Activated T-cell treated with anti-CD3 and anti-CD28 coated beads, Interleukin-2, amount 50 U/mL, for 24 hours (primary cell): ENCODE measurements at regions not wholly inside any gene's neighbourhood (a gene's known extent, or its start where the extent isn't known, plus 50 kb on each side); places are given as distances from the start of the nearest gene placed in this dataset.

Experiments
- DNase-seq: peaks from one replicate; pipeline ENCODE4 v3.0.0-alpha.2; 2020
- H3K27ac Mint-ChIP-seq: 2 replicates; pipeline ENCODE4 v1.8.0; 2020; ENCODE audit warnings: mild to moderate bottlenecking, mixed read lengths
- H3K27me3 Mint-ChIP-seq: 2 replicates; pipeline ENCODE4 v1.8.0; 2020; ENCODE audit warnings: mixed read lengths
- H3K36me3 Mint-ChIP-seq: 2 replicates; pipeline ENCODE4 v1.8.0; 2020; ENCODE audit warnings: low read depth, mixed read lengths
- H3K4me1 Mint-ChIP-seq: 2 replicates; pipeline ENCODE4 v1.8.0; 2020; ENCODE audit warnings: low read depth, mixed read lengths
- H3K4me3 Mint-ChIP-seq: 2 replicates; pipeline ENCODE4 v1.8.0; 2020; ENCODE audit warnings: mild to moderate bottlenecking, moderate library complexity, mixed read lengths
- H3K9me3 Mint-ChIP-seq: 2 replicates; pipeline ENCODE4 v1.8.0; 2020; ENCODE audit warnings: mixed read lengths

DNA sequence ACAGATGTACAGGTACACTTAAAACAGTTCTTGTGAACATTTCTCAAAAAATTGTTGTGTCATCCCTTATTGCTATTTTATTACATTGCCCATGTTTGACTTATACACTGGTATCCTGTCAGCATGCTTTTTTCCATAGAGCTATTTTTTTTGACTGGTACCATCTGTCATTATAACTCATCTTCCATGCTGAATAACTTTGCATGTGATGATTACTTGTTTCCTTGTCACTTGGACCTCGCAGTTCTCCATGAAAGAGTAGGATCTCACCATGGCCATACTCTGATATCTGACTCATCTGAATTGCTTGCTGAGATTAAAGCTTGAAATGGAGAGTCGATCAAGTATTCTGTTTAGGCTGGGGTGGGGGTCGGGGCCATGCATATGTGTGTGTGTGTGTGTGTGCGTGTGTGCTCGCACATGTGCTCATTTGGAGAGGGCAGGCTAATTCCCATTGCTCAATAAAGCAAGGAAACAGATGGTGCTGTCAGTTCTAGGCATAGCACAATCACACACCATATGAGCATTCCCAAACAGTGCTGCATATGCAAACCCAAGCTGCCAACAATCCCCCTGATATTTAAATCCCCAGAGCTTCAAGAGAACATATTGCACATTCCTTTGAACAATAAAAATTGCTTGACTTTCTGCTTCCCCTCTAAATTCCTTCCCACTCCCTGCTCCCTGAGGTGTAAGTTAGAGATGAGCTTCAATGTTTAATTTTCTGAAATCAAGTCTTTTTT is 62.9 kb downstream of the NHLRC3 start:
- no peaks in the 10 kb centered on the region for H3K36me3 Mint-ChIP-seq
- DNase-seq = no peak
- H3K4me3 Mint-ChIP-seq = no peak overlapping the region
- no peaks in the 10 kb centered on the region for H3K9me3 Mint-ChIP-seq
- H3K27ac Mint-ChIP-seq = no peak overlapping the region
- H3K27me3 Mint-ChIP-seq = peaks cover 18% of the 10 kb centered on the region
- H3K4me1 Mint-ChIP-seq = peaks cover 8% of the 10 kb centered on the region

DNA sequence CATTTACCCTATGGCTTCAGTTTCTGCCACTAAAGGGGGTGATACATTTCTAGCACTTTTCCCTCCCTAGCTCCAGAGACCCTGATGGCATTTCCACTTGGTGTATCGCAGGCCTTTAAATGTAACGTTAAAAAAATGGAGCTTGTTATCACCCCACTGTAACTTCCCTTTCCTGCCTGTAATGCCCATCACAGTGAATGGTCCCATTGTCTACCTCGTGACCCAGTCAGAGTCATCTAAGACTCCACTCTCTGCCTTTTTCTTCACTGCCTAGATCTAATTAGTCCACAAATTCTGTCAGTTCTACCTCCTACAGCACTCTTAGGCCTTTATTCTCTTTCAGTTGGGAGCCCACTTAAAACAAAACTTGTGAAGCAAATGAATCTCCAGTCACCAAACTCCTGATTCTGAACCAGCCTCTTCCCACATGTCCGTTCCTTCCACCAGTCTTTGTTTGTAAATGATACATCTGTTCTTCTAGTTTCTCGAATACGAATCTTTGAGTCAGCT is 64.8 kb downstream of the NHLRC3 start:
- peaks cover 34% of the 10 kb centered on the region for H3K27me3 Mint-ChIP-seq
- no peak for DNase-seq
- H3K9me3 Mint-ChIP-seq = no peaks in the 10 kb centered on the region
- no peak overlapping the region for H3K4me3 Mint-ChIP-seq
- H3K36me3 Mint-ChIP-seq = no peaks in the 10 kb centered on the region
- no peak overlapping the region for H3K27ac Mint-ChIP-seq
- H3K4me1 Mint-ChIP-seq = peaks cover 5% of the 10 kb centered on the region

DNA sequence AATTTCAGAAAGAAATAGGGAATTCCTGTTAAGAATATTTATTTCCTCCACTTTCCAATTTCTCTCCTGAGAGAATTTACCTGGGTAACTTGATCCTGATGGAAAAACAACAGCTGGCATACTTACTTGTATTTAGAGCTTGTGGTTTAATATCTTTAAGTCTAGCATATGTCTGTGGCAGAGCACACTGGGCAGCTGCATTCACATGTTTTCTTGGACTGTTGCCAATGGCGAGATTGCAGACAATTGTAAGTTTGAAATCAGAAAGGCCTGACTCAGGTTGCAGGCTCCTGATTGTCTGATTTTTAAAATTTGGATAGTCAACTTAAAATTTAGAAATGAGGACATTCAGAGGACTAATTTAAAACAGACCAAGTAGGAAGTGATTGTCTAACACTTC is 66.9 kb downstream of the NHLRC3 start:
- H3K27me3 Mint-ChIP-seq = peaks cover 50% of the 10 kb centered on the region
- no peak overlapping the region for H3K27ac Mint-ChIP-seq
- H3K9me3 Mint-ChIP-seq = no peaks in the 10 kb centered on the region
- no peak for DNase-seq
- no peak overlapping the region for H3K4me3 Mint-ChIP-seq
- no peaks in the 10 kb centered on the region for H3K36me3 Mint-ChIP-seq
- H3K4me1 Mint-ChIP-seq = peaks cover 1% of the 10 kb centered on the region

DNA sequence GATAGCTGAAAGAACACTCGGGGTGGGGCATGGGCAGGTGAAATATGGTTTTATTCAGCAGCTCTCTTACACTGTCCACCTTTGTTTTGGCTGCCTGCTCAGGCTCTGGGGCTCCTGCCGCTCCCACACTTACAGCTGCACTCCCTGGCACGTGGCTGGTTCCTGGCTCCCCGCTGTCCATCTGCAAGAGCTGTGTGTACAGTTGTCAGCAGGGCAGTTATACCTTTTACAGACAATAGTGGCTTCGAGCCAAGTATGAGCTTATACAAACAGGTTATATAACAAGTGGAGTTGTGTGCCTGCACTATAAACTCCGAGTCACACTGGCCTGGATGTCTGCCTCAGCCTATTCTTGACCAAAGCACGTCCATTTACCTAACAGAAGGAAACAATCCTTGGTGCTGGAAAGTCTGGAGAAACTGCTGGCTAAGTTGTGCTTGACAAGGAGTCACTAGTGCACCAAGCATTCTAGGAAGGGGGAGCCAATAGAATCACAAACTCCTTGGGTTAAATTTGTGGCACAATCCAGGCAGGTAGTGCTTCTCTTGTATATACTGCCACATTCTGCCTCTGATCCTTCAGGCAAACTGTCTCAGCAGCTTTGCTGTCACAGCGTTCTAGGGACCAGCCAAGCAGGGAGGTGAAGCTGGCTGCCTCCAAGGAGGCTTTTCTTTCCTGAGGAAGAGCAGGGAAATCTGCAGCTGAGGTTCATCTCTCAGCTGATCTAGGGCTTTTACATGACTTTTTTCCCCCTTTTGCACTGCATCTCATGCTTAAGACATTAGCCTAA is 68.2 kb downstream of the NHLRC3 start:
- no peak for DNase-seq

DNA sequence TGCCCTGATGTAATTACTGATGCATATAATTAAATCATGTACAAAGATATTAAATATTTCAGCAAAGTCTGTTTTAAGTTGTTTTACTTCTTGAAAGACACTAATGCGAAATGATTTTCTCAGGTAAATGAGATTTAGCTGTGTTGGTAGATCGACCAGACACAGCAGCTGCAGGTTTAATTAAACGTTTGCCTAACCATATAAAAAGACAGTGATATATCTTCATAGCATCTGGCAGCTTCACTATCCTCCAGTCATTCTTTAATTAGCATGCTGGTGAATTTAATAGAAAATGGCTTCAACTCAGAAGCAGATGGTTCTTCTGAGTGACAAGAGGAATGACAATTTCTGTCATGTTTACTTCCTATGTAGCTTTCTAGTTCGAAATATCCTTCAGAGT is 69.3 kb downstream of the NHLRC3 start:
- Mint-ChIP-seq H3K36me3 (no peaks in the 10 kb centered on the region), H3K9me3 (no peaks in the 10 kb centered on the region), H3K27me3 (peaks cover 60% of the 10 kb centered on the region), H3K4me3 (no peak overlapping the region), H3K27ac (no peak overlapping the region), H3K4me1 (no peaks in the 10 kb centered on the region)
- no peak for DNase-seq

More for the DNA sequence above, 68.2 kb downstream of the NHLRC3 start:
- H3K36me3 Mint-ChIP-seq = no peaks in the 10 kb centered on the region
- H3K9me3 Mint-ChIP-seq = no peaks in the 10 kb centered on the region
- no peak overlapping the region for H3K4me3 Mint-ChIP-seq
- no peak overlapping the region for H3K27ac Mint-ChIP-seq
- H3K4me1 Mint-ChIP-seq = no peaks in the 10 kb centered on the region
- H3K27me3 Mint-ChIP-seq = peaks cover 59% of the 10 kb centered on the region

DNA sequence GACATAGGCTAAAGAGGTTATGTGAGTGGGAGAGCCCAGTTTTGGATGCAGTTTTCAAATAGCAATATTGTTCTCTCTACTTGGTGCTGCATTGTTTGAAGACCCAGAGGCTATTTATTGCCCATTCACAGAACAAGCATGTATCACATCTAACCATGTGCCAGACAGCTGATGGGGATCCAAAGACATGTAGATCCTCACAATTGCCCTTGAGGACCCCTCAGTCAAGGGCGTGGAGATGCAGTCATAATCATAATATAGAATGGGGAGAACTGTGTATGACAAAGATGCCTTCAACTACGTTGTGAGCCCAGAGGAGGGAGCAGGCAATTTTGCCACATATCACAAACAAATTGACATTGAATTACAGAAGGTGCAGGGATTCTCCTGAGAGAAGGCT is 70.5 kb downstream of the NHLRC3 start:
- no peaks in the 10 kb centered on the region for H3K36me3 Mint-ChIP-seq
- H3K4me3 Mint-ChIP-seq = no peak overlapping the region
- DNase-seq = no peak
- H3K4me1 Mint-ChIP-seq = no peaks in the 10 kb centered on the region
- peaks cover 52% of the 10 kb centered on the region for H3K27me3 Mint-ChIP-seq
- H3K27ac Mint-ChIP-seq = no peak overlapping the region
- H3K9me3 Mint-ChIP-seq = no peaks in the 10 kb centered on the region

DNA sequence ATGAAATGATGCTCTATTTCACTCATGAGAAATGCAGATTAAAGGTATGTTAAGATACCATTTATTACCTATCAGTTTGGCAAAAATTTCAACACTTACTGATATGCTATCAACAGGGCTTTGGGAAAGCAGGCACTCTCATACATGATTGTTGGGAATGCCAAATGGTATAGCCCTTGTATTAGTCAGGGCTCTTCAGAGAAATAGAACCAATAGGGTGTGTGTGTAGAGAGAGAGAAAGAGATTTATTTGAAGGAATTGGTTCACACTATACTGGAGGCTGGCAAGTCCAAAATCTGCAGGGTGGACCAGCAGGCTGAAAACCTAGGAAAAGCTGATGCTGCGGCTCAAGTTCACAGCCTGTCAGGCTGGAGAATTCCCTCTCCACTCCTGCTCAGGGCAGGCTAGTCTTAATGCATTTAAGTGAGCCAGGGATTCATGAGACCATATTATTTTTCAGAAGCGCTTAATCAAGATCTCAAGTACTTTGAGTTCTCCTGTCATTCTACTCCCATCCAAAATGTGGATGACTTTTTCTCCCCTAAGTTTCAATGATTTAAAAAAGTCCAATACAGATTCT is 72.4 kb downstream of the NHLRC3 start:
- Mint-ChIP-seq H3K27me3 (peaks cover 59% of the 10 kb centered on the region), H3K36me3 (no peaks in the 10 kb centered on the region), H3K9me3 (no peaks in the 10 kb centered on the region), H3K27ac (no peak overlapping the region), H3K4me3 (no peak overlapping the region), H3K4me1 (no peaks in the 10 kb centered on the region)
- DNase-seq = no peak

DNA sequence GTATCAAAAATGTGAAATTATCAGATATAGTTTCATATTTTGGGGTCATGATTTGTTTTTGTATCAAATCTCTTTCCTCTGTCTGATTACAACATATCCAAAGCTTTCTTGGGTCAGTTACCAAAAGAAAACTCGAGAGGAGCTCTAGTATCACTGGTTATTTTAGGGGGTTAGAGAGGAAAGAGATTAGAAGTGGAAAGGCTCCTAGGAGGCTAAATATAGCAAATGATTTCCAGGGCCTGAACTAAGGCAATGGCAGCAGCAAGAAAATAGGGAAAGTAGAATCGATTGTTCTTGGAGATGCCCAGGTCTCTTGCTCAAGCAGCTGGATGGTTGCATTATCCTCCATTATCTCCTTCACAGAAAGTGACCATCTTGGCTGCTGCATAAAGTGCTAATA is 72.9 kb downstream of the NHLRC3 start:
- H3K36me3 Mint-ChIP-seq = no peaks in the 10 kb centered on the region
- no peak overlapping the region for H3K27ac Mint-ChIP-seq
- no peaks in the 10 kb centered on the region for H3K4me1 Mint-ChIP-seq
- H3K27me3 Mint-ChIP-seq = peaks cover 56% of the 10 kb centered on the region
- H3K4me3 Mint-ChIP-seq = no peak overlapping the region
- H3K9me3 Mint-ChIP-seq = no peaks in the 10 kb centered on the region
- DNase-seq = no peak

DNA sequence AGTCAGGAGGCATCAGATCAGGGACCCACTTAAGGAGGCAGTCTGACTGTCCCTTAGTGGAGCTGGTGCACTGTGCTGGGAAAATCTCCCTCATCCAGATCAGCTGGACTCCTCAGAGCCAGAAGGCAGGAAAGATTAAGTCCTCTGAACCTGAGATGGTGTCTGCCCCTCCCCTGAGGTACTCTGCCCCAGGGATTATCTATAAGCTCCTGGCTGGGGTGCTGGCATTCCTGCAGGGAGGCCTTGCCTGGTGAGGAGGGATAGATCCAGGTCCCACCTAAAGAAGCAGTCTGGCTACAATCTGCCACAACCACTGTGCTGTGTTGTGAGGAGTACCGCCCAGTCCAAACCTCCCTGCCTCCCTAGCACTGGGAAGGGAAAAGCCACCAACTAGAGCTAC is 81.2 kb downstream of the NHLRC3 start:
- peaks cover 5% of the 10 kb centered on the region for H3K4me1 Mint-ChIP-seq
- H3K4me3 Mint-ChIP-seq = no peak overlapping the region
- no peak overlapping the region for H3K27ac Mint-ChIP-seq
- H3K9me3 Mint-ChIP-seq = peaks cover 9% of the 10 kb centered on the region
- H3K27me3 Mint-ChIP-seq = peaks cover 47% of the 10 kb centered on the region
- DNase-seq = no peak
- H3K36me3 Mint-ChIP-seq = no peaks in the 10 kb centered on the region

DNA sequence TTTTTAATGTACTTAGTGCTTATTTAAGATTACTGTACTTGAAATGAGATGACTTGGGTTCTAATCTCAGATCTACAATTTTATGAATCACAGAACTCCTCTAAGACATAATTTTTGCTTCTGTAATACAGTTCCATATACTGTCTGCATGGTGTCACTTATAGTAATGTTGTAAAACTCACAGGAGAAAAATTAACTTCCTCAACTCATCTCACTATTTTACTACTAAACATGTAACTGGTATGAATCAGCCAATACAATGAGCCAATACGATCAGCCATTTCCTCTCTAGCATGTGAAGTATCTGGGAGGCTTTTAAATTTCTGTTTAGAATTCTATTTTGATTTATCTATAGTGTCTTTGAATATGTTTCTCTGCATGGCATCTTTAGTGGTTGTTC is 85.3 kb downstream of the NHLRC3 start:
- Mint-ChIP-seq H3K4me3 (no peak overlapping the region), H3K36me3 (no peaks in the 10 kb centered on the region), H3K9me3 (peaks cover 1% of the 10 kb centered on the region), H3K4me1 (peaks cover 5% of the 10 kb centered on the region), H3K27me3 (peaks cover 43% of the 10 kb centered on the region), H3K27ac (no peak overlapping the region)
- no peak for DNase-seq

DNA sequence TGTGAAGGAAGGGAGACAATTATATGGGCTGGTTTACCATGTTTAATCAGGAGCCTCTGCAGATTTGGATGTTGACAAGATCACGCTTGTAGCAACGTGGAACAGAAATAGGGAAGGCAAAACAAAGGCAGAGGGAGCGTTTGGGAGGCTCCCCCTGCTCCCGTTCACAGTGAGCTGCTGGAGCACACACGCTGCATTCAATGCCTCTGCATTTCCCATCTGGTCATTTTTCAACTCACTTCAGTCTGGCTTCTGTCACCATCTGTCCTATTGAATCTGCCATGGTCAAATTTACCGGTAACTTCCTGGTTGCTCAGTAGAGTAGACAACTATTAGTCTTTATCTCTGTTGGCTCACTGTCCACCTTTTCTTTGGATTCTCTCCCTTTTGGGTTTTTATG is 91.0 kb downstream of the NHLRC3 start:
- peaks cover 28% of the 10 kb centered on the region for H3K27me3 Mint-ChIP-seq
- H3K4me1 Mint-ChIP-seq = peaks cover 1% of the 10 kb centered on the region
- DNase-seq = no peak
- no peaks in the 10 kb centered on the region for H3K36me3 Mint-ChIP-seq
- no peak overlapping the region for H3K27ac Mint-ChIP-seq
- H3K4me3 Mint-ChIP-seq = no peak overlapping the region
- H3K9me3 Mint-ChIP-seq = no peaks in the 10 kb centered on the region

DNA sequence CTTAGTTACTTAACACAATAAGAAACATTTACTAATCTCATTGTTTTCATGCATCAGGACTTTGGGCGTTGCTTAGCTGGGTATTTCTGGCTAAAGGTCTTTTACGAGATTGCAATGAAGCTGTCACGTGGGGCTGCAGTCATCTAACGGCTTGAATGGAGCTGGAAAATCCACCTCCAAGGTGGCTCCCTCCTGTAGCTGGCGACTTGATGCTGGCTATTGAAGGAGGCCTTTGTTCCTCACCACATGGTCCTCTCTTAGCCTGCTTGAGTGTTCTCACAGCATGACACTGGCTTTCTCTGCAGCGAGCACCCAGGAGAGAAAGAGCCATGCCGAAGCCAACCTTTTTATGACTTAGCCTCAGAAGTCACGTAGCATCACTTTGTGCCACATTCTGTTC is 92.0 kb downstream of the NHLRC3 start:
- H3K4me3 Mint-ChIP-seq = no peak overlapping the region
- H3K9me3 Mint-ChIP-seq = no peaks in the 10 kb centered on the region

DNA sequence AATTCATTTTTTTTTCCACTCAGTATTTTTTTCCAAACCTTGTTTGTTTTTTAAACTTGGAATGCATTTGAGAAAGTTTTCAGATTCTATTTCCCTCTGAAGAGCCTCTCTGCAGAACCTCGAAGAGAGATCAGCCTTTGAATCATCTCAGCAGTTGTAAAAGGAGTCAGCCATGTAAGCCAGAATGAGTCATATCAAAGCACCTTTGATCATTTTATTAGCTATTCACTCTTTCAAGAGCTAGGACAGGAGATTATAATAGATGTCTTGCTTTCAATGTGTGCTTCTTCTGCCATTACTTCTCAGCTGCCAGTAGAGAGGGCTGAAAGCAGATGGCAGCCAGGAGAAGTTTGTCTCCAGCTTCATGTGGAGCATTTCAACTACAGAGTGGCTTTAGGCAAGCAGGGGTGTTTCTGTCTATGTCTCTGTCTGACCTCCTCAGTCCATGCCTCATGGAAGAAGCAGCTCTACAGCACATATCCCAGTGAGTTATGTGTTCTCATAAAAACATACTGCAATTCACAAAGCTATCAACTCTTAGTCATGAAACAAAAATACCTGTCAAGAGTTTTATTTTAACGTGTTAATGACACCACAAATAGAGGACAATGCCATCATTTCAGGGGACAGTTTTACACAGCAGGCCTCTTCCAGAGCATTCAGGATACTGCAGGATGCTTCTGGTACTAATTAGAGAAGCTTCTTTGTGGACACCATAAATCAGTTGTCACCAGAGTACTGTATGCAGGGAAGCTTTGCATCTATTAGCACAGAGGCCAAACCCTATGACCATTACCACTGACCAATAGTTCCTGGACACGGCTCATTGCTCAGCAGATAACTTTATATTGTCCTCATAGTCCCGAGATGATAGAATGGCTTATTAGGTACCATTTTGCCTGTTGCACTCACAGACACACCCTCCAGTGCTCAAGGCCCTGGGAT is 94.3 kb downstream of the NHLRC3 start:
- H3K4me3 Mint-ChIP-seq = no peak overlapping the region
- H3K27ac Mint-ChIP-seq = no peak overlapping the region
- peaks cover 12% of the 10 kb centered on the region for H3K27me3 Mint-ChIP-seq
- H3K4me1 Mint-ChIP-seq = peaks cover 1% of the 10 kb centered on the region
- H3K36me3 Mint-ChIP-seq = no peaks in the 10 kb centered on the region
- no peak for DNase-seq
- no peaks in the 10 kb centered on the region for H3K9me3 Mint-ChIP-seq

More for the DNA sequence above, 92.0 kb downstream of the NHLRC3 start:
- Mint-ChIP-seq H3K27me3 (peaks cover 28% of the 10 kb centered on the region), H3K27ac (no peak overlapping the region), H3K4me1 (peaks cover 1% of the 10 kb centered on the region), H3K36me3 (no peaks in the 10 kb centered on the region)
- DNase-seq = no peak

DNA sequence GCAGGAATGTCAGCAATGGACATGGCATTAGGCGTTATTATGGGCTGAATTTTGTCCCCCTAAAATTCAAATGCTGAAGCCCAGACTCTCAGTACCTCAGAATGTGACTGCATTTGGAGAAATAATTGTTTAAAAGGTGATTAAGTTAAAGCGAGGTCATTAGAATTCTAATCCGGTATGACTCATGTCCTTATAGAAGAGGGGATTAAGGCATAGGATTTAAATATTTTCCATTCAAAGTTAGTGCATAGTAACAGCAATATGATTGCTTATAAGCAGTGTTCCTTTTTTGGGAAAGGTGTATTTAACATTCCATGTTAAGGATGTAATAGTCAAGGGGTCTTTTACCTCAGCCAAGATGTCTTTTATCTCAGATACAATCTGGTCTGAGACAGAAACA is 95.5 kb downstream of the NHLRC3 start:
- Mint-ChIP-seq H3K4me3 (no peak overlapping the region), H3K27ac (no peak overlapping the region), H3K9me3 (no peaks in the 10 kb centered on the region), H3K27me3 (peaks cover 10% of the 10 kb centered on the region), H3K36me3 (no peaks in the 10 kb centered on the region), H3K4me1 (peaks cover 1% of the 10 kb centered on the region)
- no peak for DNase-seq
